Amniotic epithelial cell (primary cell): ENCODE measurements at regions not wholly inside any gene's neighbourhood (a gene's known extent, or its start where the extent isn't known, plus 50 kb on each side); places are given as distances from the start of the nearest gene placed in this dataset.
A peak's percentile ranks its signal among the peaks of the same experiment; 100 is the strongest.

Source experiments
- DNase-seq: peaks from one replicate; pipeline ENCODE4 v3.0.0-alpha.2; 2010; ENCODE audit warnings: low read depth

DNA sequence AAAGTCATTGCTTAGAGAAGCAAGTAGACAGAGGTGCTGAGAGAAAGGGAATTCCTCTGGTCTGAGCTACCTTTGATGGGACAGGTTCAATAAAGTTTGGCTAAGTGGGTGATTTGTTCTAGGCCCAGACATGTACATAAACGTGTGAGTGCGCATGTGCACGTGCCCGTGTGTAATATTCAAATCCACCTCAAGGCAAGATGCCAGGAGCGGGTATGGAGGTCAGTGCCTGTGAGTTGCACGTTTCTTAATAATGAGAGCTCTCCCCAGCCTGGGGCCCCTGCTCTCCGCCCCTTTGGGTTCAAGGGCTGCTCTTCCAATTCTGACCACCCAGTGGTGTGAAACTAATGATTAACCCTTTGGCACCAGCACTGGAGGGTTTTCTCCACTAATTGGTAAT lies 53.8 kb upstream of the LMO4 start:
- DNase-seq = no peak

DNA sequence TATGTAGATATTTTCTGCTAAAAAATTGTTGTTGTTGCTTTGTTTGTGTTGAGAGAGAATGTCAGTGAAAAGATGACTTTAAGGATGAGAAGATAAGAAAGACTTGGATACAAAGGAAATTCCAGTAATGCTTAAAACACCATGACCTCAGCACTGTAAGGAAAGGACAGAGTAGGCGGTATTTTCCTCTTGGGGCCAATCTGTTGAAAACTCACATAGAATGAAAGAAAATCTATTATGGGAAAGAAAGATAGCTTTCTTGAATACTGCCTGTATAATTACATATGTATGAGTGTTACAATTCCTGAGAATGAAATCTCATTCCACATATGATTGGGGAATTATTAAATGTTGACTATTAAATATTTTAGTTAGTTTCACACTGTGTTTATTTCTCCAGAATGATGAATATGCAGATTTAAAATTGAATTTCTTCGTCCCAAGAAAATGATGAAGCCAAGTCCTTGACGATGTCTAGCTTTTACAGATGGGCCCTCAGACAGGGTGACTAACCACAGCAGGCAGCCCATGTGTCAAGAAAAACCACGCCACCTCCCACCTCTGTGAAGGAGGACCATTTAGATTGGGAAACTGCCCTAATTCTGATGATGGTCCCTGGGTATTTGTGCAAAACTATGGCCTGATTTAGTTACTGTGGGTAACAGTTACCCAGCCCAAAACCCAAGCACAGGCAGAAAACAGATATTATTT lies 49.7 kb upstream of the LMO4 start:
- peak; percentile 15 for DNase-seq
